ENCODE measurements at regions not wholly inside any gene's neighbourhood (a gene's known extent, or its start where the extent isn't known, plus 50 kb on each side); places are given as distances from the start of the nearest gene placed in this dataset.

- TF ChIP-seq CTCF (IDR thresholded peaks at IDR 0.05; ENCODE audit: insufficient read depth, low read length, missing control alignments), result no peak
- ChIA-PET CTCF (no interaction called here), POLR2A (no interaction called here)
- H3K4me3 ChIP-seq (ENCODE audit: low read depth, low read length), result no peak overlapping the region
- DNase-seq (ENCODE audit: low read depth, low spot score), result no peak
These were observed 805.2 kb downstream of the DHX35 start for GRCh38 chr20:39767352-39767751.

GRCh38 chr20:39766333-39766732 lies 804.2 kb downstream of the DHX35 start:
- H3K4me3 ChIP-seq (ENCODE audit: low read depth, low read length), result no peak overlapping the region
- CTCF ChIA-PET, result no interaction called here
- TF ChIP-seq CTCF (IDR thresholded peaks at IDR 0.05; ENCODE audit: insufficient read depth, low read length, missing control alignments), result no peak
- DNase-seq (ENCODE audit: low read depth, low spot score), result no peak
- POLR2A ChIA-PET, result no interaction called here

GRCh38 chr20:39762716-39763115 lies 800.6 kb downstream of the DHX35 start:
- no peak overlapping the region for H3K4me3 ChIP-seq (ENCODE audit: low read depth, low read length)
- CTCF ChIA-PET, result no interaction called here
- no peak for TF ChIP-seq CTCF (IDR thresholded peaks at IDR 0.05; ENCODE audit: insufficient read depth, low read length, missing control alignments)
- no peak for DNase-seq (ENCODE audit: low read depth, low spot score)
- POLR2A ChIA-PET, result no interaction called here

GRCh38 chr20:39758876-39759275 lies 796.7 kb downstream of the DHX35 start:
- no peak for TF ChIP-seq CTCF (IDR thresholded peaks at IDR 0.05; ENCODE audit: insufficient read depth, low read length, missing control alignments)
- CTCF ChIA-PET, result no interaction called here

GRCh38 chr20:39756828-39757227 lies 794.7 kb downstream of the DHX35 start:
- POLR2A ChIA-PET, result no interaction called here
- no peak for TF ChIP-seq CTCF (IDR thresholded peaks at IDR 0.05; ENCODE audit: insufficient read depth, low read length, missing control alignments)
- CTCF ChIA-PET, result no interaction called here

More at GRCh38 chr20:39758876-39759275, 796.7 kb downstream of the DHX35 start:
- POLR2A ChIA-PET, result no interaction called here
- H3K4me3 ChIP-seq (ENCODE audit: low read depth, low read length), result no peak overlapping the region
- DNase-seq (ENCODE audit: low read depth, low spot score), result no peak

GRCh38 chr20:39756369-39756768 lies 794.2 kb downstream of the DHX35 start:
- no peak for TF ChIP-seq CTCF (IDR thresholded peaks at IDR 0.05; ENCODE audit: insufficient read depth, low read length, missing control alignments)
- ChIA-PET POLR2A (no interaction called here), CTCF (no interaction called here)
- H3K4me3 ChIP-seq (ENCODE audit: low read depth, low read length), result no peak overlapping the region
- DNase-seq (ENCODE audit: low read depth, low spot score), result no peak

More at GRCh38 chr20:39756828-39757227, 794.7 kb downstream of the DHX35 start:
- H3K4me3 ChIP-seq (ENCODE audit: low read depth, low read length), result no peak overlapping the region
- DNase-seq (ENCODE audit: low read depth, low spot score), result no peak

Measured in AG04449 (cell line).